A549 (cell line): ENCODE measurements at regions not wholly inside any gene's neighbourhood (a gene's known extent, or its start where the extent isn't known, plus 50 kb on each side); places are given as distances from the start of the nearest gene placed in this dataset.

Experiments used
- ATAC-seq, 2 experiments: fragments of 200-7000 bp in 1 of 2; fragments of >200 bp in 1 of 2; cut with Nextera tagmentation in 1 of 2; cut with Tn5 transposase in 1 of 2; 3 replicates each; pipeline versions ENCODE4 v1.8.0 to v1.9.1; 2018 to 2020; ENCODE audit warnings: mild to moderate bottlenecking in 1 of 2, moderate library complexity in 1 of 2
- CTCF ChIA-PET: fragments of 300-600 bp; sonication (Branson Sonifier 250); formaldehyde crosslinking; extraction: SDS; loops from one replicate; lab custom pipeline; 2021; ENCODE audit warnings: antibody characterized with exemption, inconsistent platforms; lab: Yijun Ruan, JAX
- POLR2A ChIA-PET: fragments of 350-600 bp; formaldehyde crosslinking; extraction: SDS; loops from one replicate; lab custom pipeline; 2021; ENCODE audit warnings: antibody characterized with exemption, inconsistent platforms; lab: Yijun Ruan, JAX
- DNase-seq, 2 experiments: peaks; one replicate each; pipeline versions ENCODE4 v3.0.0 to v3.0.0-alpha.2; 2011 to 2016; ENCODE audit warnings: low read depth in 1 of 2, low spot score in 1 of 2
- FAIRE-seq: peaks from 2 replicates; lab custom pipeline; 2011; peaks lifted over from hg19 to GRCh38; lab: Jason Lieb, UNC
- H3K27ac ChIP-seq, 2 experiments: fragments of >200 bp; sonication (Bioruptor Twin); formaldehyde crosslinking; 3 replicates each; pipeline ENCODE4 v1.5.1; 2016 to 2017
- H3K4me1 ChIP-seq: fragments of >200 bp; sonication (Bioruptor Twin); formaldehyde crosslinking; 3 replicates; pipeline ENCODE4 v1.6.1; 2016
- H3K4me2 ChIP-seq: fragments of >200 bp; sonication (Bioruptor Twin); formaldehyde crosslinking; 3 replicates; pipeline ENCODE4 v1.6.1; 2016
- H3K4me3 ChIP-seq: fragments of >200 bp; sonication (Bioruptor Twin); formaldehyde crosslinking; 3 replicates; pipeline ENCODE4 v1.5.1; 2016
- H3K9me3 ChIP-seq: fragments of >200 bp; sonication (Bioruptor Twin); formaldehyde crosslinking; 3 replicates; pipeline ENCODE4 v1.6.1; 2016
- BCL3 ChIP-seq: fragments of >200 bp; sonication (Bioruptor Twin); formaldehyde crosslinking; IDR thresholded peaks from 3 replicates; pipeline ENCODE4 v1.6.1; 2016
- BHLHE40 ChIP-seq: IDR thresholded peaks from 2 replicates; pipeline ENCODE4 v1.6.1; 2012; ENCODE audit warnings: low read depth, low read length, inconsistent platforms
- CBX8 ChIP-seq: fragments of 200-600 bp; sonication (generic); IDR thresholded peaks from 2 replicates; pipeline ENCODE4 v1.6.1; 2016
- E2F6 ChIP-seq: IDR thresholded peaks from 2 replicates; pipeline ENCODE4 v1.6.1; 2012; ENCODE audit warnings: low read depth, borderline replicate concordance
- ELK1 ChIP-seq: fragments of 150-350 bp; IDR thresholded peaks from 2 replicates; pipeline ENCODE4 v1.6.1; 2014; ENCODE audit warnings: low read depth, mild to moderate bottlenecking, low read length
- FOSL2 ChIP-seq, 2 experiments: fragments of 450-650 bp in 1 of 2; fragments of >200 bp in 1 of 2; sonication (Bioruptor Twin) in 1 of 2; formaldehyde crosslinking; IDR thresholded peaks; 2 replicates each; pipeline versions ENCODE4 v1.5.0 to v1.6.1; 2016 to 2020; ENCODE audit warnings: mild to moderate bottlenecking in 1 of 2, moderate library complexity in 1 of 2
- FOXS1 ChIP-seq: fragments of 250-450 bp; sonication (Bioruptor Pico); IDR thresholded peaks from 2 replicates; pipeline ENCODE4 v1.5.0; 2020; ENCODE audit warnings: mild to moderate bottlenecking, moderate library complexity
- HDAC2 ChIP-seq: fragments of 200-600 bp; sonication (generic); IDR thresholded peaks from 2 replicates; pipeline ENCODE4 v1.6.1; 2016
- HES2 ChIP-seq: fragments of >200 bp; sonication (Bioruptor Twin); formaldehyde crosslinking; IDR thresholded peaks from 2 replicates; pipeline ENCODE4 v1.6.1; 2016
- HMGXB4 ChIP-seq: fragments of 250-450 bp; sonication (Bioruptor Pico); IDR thresholded peaks from 2 replicates; pipeline ENCODE4 v1.5.0; 2021; ENCODE audit warnings: mild to moderate bottlenecking, moderate library complexity, borderline replicate concordance
- HOXA7 ChIP-seq: fragments of 250-450 bp; sonication (Bioruptor Pico); IDR thresholded peaks from 2 replicates; pipeline ENCODE4 v1.5.0; 2020; ENCODE audit warnings: mild to moderate bottlenecking, moderate library complexity
- MAFK ChIP-seq: fragments of 450-650 bp; IDR thresholded peaks from 2 replicates; pipeline ENCODE4 v1.6.1; 2014; ENCODE audit not compliant: partially characterized antibody
- MYC ChIP-seq: IDR thresholded peaks from 2 replicates; pipeline ENCODE4 v1.6.1; 2012; ENCODE audit warnings: mild to moderate bottlenecking, inconsistent platforms, low read length, improper control_type of control experiment, borderline replicate concordance
- NR3C1 ChIP-seq: fragments of >200 bp; sonication (Bioruptor Twin); formaldehyde crosslinking; IDR thresholded peaks from 3 replicates; pipeline ENCODE4 v1.6.1; 2017
- PBX3 ChIP-seq: IDR thresholded peaks from 2 replicates; pipeline ENCODE4 v1.6.1; 2012
- RFX5 ChIP-seq: fragments of 450-650 bp; IDR thresholded peaks from 2 replicates; pipeline ENCODE4 v1.7.1; 2014; ENCODE audit warnings: antibody characterized with exemption, mild to moderate bottlenecking, moderate library complexity
- RNF2 ChIP-seq: fragments of 200-600 bp; sonication (generic); IDR thresholded peaks from 2 replicates; pipeline ENCODE4 v1.6.1; 2016; ENCODE audit warnings: low read depth, mild to moderate bottlenecking, antibody characterized with exemption, moderate library complexity, borderline replicate concordance
- TFCP2L1 ChIP-seq: fragments of 250-450 bp; sonication (Bioruptor Pico); IDR thresholded peaks from 2 replicates; pipeline ENCODE4 v1.5.0; 2021; ENCODE audit warnings: mild to moderate bottlenecking
- WGBS: methylation state at CpG from one replicate; pipeline ENCODE4 v1.1.6; 2017; ENCODE audit errors: missing lambda C conversion rate; 5-methylcytosine and 5-hydroxymethylcytosine counted together

- Histone ChIP-seq H3K27ac (no peak overlapping the region), H3K4me1 (peaks cover 14% of the 10 kb centered on the region), H3K9me3 (no peaks in the 10 kb centered on the region), H3K4me2 (no peak overlapping the region), H3K4me3 (no peak overlapping the region)
- FAIRE-seq: no peak
- TF ChIP-seq PBX3: no peak
- no peak for TF ChIP-seq HOXA7 (CRISPR knock-in tag)
- POLR2A ChIA-PET: no interaction called here
- no peak for DNase-seq
- no peak for ATAC-seq
- 34% methylated on average over 2 of the region's 2 CpGs for WGBS
- CTCF ChIA-PET: no interaction called here
These were observed 546.8 kb downstream of the TNS1 start for GRCh38 chr2:217456016-217456415.

- POLR2A ChIA-PET: no interaction called here
- DNase-seq (no peak), FAIRE-seq (no peak)
- CTCF ChIA-PET: no interaction called here
- no peak for TF ChIP-seq NR3C1
- TF ChIP-seq MAFK: peak; percentile 39
- TF ChIP-seq, all 56 proteins: peak for 1
- WGBS: 19% methylated on average over 1 of the region's 1 CpG
- Histone ChIP-seq H3K4me1 (peaks cover 14% of the 10 kb centered on the region), H3K4me2 (no peak overlapping the region), H3K4me3 (no peak overlapping the region), H3K9me3 (no peaks in the 10 kb centered on the region), H3K27ac (no peak overlapping the region)
- no peak for ATAC-seq
These were observed 549.9 kb downstream of the TNS1 start for GRCh38 chr2:217452928-217453327.

- peak overlapping the region; percentile 26; the same call in 2 of the 3 replicates for H3K4me2 ChIP-seq
- no peaks in the 10 kb centered on the region for H3K9me3 ChIP-seq
- no peak overlapping the region for H3K4me3 ChIP-seq
- FAIRE-seq: no peak
- no peak for TF ChIP-seq FOXS1 (CRISPR knock-in tag)
- TF ChIP-seq RNF2: no peak
- no peak for TF ChIP-seq MYC
- no peak for TF ChIP-seq FOSL2 (IDR thresholded peaks at IDR 0.05)
- no peak for TF ChIP-seq FOSL2 (CRISPR knock-in tag; IDR thresholded peaks at IDR 0.05)
- WGBS: 15% methylated on average over 2 of the region's 3 CpGs
- peaks cover 14% of the 10 kb centered on the region for H3K4me1 ChIP-seq
- ATAC-seq: peak in 1 of 2 experiments; percentile 53; a peak in 3 of 6 replicates
- peak in 1 of 2 experiments; percentile 34 for DNase-seq
- POLR2A ChIA-PET: no interaction called here
- CTCF ChIA-PET: no interaction called here
- H3K27ac ChIP-seq: no peak overlapping the region
These were observed 551.1 kb downstream of the TNS1 start for GRCh38 chr2:217451666-217452065.

- FAIRE-seq (no peak), ATAC-seq (no peak)
- CTCF ChIA-PET: no interaction called here
These were observed 553.4 kb downstream of the TNS1 start for GRCh38 chr2:217449444-217449843.

More at GRCh38 chr2:217449444-217449843, 553.4 kb downstream of the TNS1 start:
- H3K4me2 ChIP-seq: no peak overlapping the region
- no peak for DNase-seq
- H3K4me1 ChIP-seq: peaks cover 14% of the 10 kb centered on the region
- H3K9me3 ChIP-seq: no peaks in the 10 kb centered on the region
- TF ChIP-seq ELK1 (no peak), E2F6 (no peak), HES2 (no peak), CBX8 (no peak), BHLHE40 (no peak), HDAC2 (no peak), TFCP2L1 (CRISPR knock-in tag) (no peak), BCL3 (no peak), RNF2 (no peak), HMGXB4 (no peak), RFX5 (no peak)
- TF ChIP-seq, all 56 proteins: peak for 0
- Histone ChIP-seq H3K27ac (no peak overlapping the region), H3K4me3 (no peak overlapping the region)
- WGBS: 79% methylated on average over 8 of the region's 8 CpGs
- POLR2A ChIA-PET: no interaction called here
